ENCODE measurements at regions not wholly inside any gene's neighbourhood (a gene's known extent, or its start where the extent isn't known, plus 50 kb on each side); places are given as distances from the start of the nearest gene placed in this dataset.

GRCh38 chr10:55310143-55310542 lies 509.1 kb upstream of the PCDH15 start:
- H3K9me3 Mint-ChIP-seq: no peaks in the 10 kb centered on the region
- CTCF ChIA-PET: no interaction called here
- DNase-seq (no peak), ATAC-seq (ENCODE audit: low read depth) (no peak)
- H3K4me3 Mint-ChIP-seq: no peak overlapping the region
- POLR2A ChIA-PET: no interaction called here
- TF ChIP-seq CTCF (IDR thresholded peaks at IDR 0.05): no peak
- H3K4me1 Mint-ChIP-seq: no peaks in the 10 kb centered on the region
- no peaks in the 10 kb centered on the region for H3K27me3 Mint-ChIP-seq
- intact Hi-C loops (cut with micrococcal nuclease): no loop called here
- no peak overlapping the region for H3K27ac Mint-ChIP-seq
- no peaks in the 10 kb centered on the region for H3K36me3 Mint-ChIP-seq (ENCODE audit: low read depth)

GRCh38 chr10:55305285-55305684 lies 504.3 kb upstream of the PCDH15 start:
- Mint-ChIP-seq H3K4me1 (no peaks in the 10 kb centered on the region), H3K4me3 (no peak overlapping the region), H3K27me3 (no peaks in the 10 kb centered on the region), H3K27ac (no peak overlapping the region), H3K36me3 (ENCODE audit: low read depth) (no peaks in the 10 kb centered on the region), H3K9me3 (no peaks in the 10 kb centered on the region)
- ATAC-seq (ENCODE audit: low read depth) (no peak), DNase-seq (no peak)
- ChIA-PET POLR2A (no interaction called here), CTCF (no interaction called here)
- intact Hi-C loops (cut with micrococcal nuclease): no loop called here
- TF ChIP-seq CTCF (IDR thresholded peaks at IDR 0.05): no peak

- DNase-seq (no peak), ATAC-seq (ENCODE audit: low read depth) (no peak)
- H3K27me3 Mint-ChIP-seq: no peaks in the 10 kb centered on the region
- H3K4me1 Mint-ChIP-seq: no peaks in the 10 kb centered on the region
- H3K9me3 Mint-ChIP-seq: peaks cover 2% of the 10 kb centered on the region
- intact Hi-C loops (cut with micrococcal nuclease): loop anchor here (10.0 kb wide), 1 partner anchor 63 kb away; no protein-coding TSS in a partner anchor
- ChIA-PET POLR2A (no interaction called here), CTCF (no interaction called here)
- H3K4me3 Mint-ChIP-seq: no peak overlapping the region
- H3K36me3 Mint-ChIP-seq (ENCODE audit: low read depth): no peaks in the 10 kb centered on the region
- no peak for TF ChIP-seq CTCF (IDR thresholded peaks at IDR 0.05)
- no peak overlapping the region for H3K27ac Mint-ChIP-seq
Observed at GRCh38 chr10:55287346-55287745, 486.3 kb upstream of the PCDH15 start.

GRCh38 chr10:55283031-55283430 lies 482.0 kb upstream of the PCDH15 start:
- CTCF ChIA-PET: no interaction called here
- Mint-ChIP-seq H3K27me3 (no peaks in the 10 kb centered on the region), H3K4me3 (no peak overlapping the region), H3K9me3 (no peaks in the 10 kb centered on the region), H3K27ac (no peak overlapping the region), H3K4me1 (no peaks in the 10 kb centered on the region), H3K36me3 (ENCODE audit: low read depth) (no peaks in the 10 kb centered on the region)
- POLR2A ChIA-PET: no interaction called here
- no peak for TF ChIP-seq CTCF (IDR thresholded peaks at IDR 0.05)
- no peak for DNase-seq
- intact Hi-C loops (cut with micrococcal nuclease): loop anchor here (10.0 kb wide), 1 partner anchor 58 kb away; no protein-coding TSS in a partner anchor
- no peak for ATAC-seq (ENCODE audit: low read depth)

GRCh38 chr10:55280696-55281095 lies 479.7 kb upstream of the PCDH15 start:
- TF ChIP-seq CTCF (IDR thresholded peaks at IDR 0.05): no peak
- POLR2A ChIA-PET: no interaction called here
- ATAC-seq (ENCODE audit: low read depth): no peak

More at GRCh38 chr10:55280696-55281095, 479.7 kb upstream of the PCDH15 start:
- DNase-seq: no peak
- CTCF ChIA-PET: no interaction called here
- intact Hi-C loops (cut with micrococcal nuclease): loop anchor here (10.0 kb wide), 1 partner anchor 56 kb away; no protein-coding TSS in a partner anchor
- Mint-ChIP-seq H3K9me3 (no peaks in the 10 kb centered on the region), H3K27ac (no peak overlapping the region), H3K27me3 (no peaks in the 10 kb centered on the region), H3K4me3 (no peak overlapping the region), H3K36me3 (ENCODE audit: low read depth) (no peaks in the 10 kb centered on the region), H3K4me1 (no peaks in the 10 kb centered on the region)

All from activated B cell treated with CpG ODN at 0.5 μM for 24 hours (primary cell).